ENCODE measurements at regions not wholly inside any gene's neighbourhood (a gene's known extent, or its start where the extent isn't known, plus 50 kb on each side); places are given as distances from the start of the nearest gene placed in this dataset.
"Not testable (repeated sequence)": the region's sequence is repeated elsewhere in the genome, so short reads cannot be mapped to it uniquely, and the experiment has no call there.

DNA sequence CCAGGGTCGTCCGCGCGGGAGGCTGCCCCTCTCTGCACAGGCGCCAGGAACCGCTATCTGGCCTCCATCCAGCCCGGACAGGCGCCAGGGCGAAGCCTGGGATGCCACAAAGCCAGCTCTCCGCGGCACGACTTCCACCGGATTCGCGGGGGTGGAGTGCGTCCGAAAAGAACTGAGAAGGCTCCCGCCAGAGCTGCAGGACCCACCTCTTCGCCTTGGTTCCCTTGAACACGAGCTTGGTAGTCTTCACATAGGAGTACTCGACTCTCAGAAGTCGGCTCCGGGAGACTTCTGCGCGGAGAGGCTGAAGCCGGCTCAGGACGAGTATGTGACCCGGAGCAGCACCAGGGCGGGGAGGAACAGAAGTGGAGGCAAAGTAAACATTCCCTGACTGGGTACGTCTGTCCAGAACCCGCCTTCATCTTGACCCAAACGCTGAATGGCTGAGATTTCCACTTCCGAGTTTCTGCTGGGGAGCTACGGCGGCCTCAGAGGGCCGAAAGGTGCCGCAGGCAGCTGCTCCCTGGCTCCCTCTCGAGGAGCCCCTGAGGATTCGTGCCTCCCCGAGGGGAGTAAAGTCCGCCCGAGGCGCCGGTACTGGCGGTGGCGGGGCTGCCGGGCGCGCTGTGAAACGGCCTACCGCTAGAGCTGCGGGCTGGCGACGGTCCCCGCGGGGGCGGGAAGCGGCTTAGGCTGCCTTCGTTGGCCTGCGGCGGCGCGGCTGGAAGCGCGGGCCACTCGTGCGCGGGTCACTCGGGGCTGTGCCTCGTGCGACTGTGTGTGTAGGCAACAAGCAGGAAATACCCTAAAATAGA lies 2654.9 kb upstream of the DEFB115 start:
- H3K36me3 ChIP-seq (ENCODE audit: insufficient read depth in 1 of 2, low read depth in 1 of 2); H3K27me3 ChIP-seq (ENCODE audit: insufficient read depth in 3 of 3, low read length in 2 of 3); H3K4me1 ChIP-seq; H3K9me3 ChIP-seq; intact Hi-C loops (cut with DNase I): not testable (repeated sequence)
- ATAC-seq (peak; percentile 90 to 100 (median 100)), DNase-seq (peak; percentile 80 to 89)
- peak overlapping the region; percentile 75 for H3K4me3 ChIP-seq
- TF ChIP-seq, protein P1, sequence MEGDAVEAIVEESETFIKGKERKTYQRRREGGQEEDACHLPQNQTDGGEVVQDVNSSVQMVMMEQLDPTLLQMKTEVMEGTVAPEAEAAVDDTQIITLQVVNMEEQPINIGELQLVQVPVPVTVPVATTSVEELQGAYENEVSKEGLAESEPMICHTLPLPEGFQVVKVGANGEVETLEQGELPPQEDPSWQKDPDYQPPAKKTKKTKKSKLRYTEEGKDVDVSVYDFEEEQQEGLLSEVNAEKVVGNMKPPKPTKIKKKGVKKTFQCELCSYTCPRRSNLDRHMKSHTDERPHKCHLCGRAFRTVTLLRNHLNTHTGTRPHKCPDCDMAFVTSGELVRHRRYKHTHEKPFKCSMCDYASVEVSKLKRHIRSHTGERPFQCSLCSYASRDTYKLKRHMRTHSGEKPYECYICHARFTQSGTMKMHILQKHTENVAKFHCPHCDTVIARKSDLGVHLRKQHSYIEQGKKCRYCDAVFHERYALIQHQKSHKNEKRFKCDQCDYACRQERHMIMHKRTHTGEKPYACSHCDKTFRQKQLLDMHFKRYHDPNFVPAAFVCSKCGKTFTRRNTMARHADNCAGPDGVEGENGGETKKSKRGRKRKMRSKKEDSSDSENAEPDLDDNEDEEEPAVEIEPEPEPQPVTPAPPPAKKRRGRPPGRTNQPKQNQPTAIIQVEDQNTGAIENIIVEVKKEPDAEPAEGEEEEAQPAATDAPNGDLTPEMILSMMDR (IDR thresholded peaks at IDR 0.05), result peak; percentile 52
- WGBS, 3 donors, result 2 to 9% (median 4%) methylated on average over 71 of the region's 71 CpGs
- H3K27ac ChIP-seq, result peak overlapping the region; percentile 63

DNA sequence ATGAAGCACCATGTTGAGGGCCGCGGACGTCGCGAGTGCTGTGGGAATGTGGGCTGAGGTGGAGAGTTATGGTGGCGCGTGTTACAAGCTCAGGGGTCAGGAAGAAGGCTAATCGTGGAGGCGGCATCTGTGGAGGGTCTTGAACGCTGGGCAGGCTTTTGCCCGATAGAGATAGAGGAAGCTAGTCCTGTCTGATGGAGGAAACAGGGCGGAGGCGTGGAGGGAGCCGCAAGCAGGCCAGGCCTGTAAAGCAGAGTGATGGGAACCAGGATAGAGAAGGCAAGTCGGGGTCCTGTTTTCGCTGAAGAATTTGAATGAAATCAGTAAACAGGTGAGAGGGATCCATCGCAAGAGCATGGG lies 2654.3 kb upstream of the DEFB115 start:
- H3K27ac ChIP-seq; ATAC-seq; H3K4me1 ChIP-seq; H3K27me3 ChIP-seq (ENCODE audit: insufficient read depth in 3 of 3, low read length in 2 of 3); H3K9me3 ChIP-seq; intact Hi-C loops (cut with DNase I); H3K36me3 ChIP-seq (ENCODE audit: insufficient read depth in 1 of 2, low read depth in 1 of 2); DNase-seq: not testable (repeated sequence)
- 66 to 70% (median 68%) methylated on average over 16 to 17 of the region's 17 CpGs for WGBS, 3 donors
- peak overlapping the region; percentile 75 for H3K4me3 ChIP-seq

DNA sequence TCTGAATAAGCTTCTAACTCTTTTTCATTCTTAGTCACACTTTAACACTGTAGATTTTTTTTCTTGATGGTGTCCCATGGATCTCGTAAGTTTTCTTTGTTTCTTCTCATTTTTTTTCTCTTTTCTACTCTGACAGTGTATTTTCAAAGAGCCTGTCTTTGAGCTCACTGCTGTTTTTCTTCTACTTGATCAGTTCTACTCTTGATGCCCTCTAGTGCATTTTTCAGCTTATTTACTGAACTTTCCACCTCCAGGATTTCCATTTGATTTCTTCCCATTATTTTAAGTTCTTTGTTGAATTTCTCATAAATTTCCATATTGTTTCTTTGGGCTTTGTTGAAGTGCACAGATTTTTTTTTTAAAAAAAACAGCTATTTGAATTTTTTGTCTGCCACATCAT lies 2641.1 kb upstream of the DEFB115 start:
- WGBS, 3 donors, result 27 to 52% (median 28%) methylated on average over 1 of the region's 1 CpG
- H3K27me3 ChIP-seq (ENCODE audit: insufficient read depth in 3 of 3, low read length in 2 of 3), result peaks cover 0 to 3% (median 0%) of the 10 kb centered on the region in 3 donors
- H3K27ac ChIP-seq, result no peak overlapping the region
- intact Hi-C loops (cut with DNase I), result no loop called here
- DNase-seq, result no peak
- TF ChIP-seq, protein P1 (IDR thresholded peaks at IDR 0.05), result no peak
- no peak overlapping the region for H3K4me3 ChIP-seq
- H3K4me1 ChIP-seq, result no peaks in the 10 kb centered on the region
- peaks cover 15% of the 10 kb centered on the region for H3K9me3 ChIP-seq
- no peaks in the 10 kb centered on the region for H3K36me3 ChIP-seq (ENCODE audit: insufficient read depth in 1 of 2, low read depth in 1 of 2)
- ATAC-seq, result no peak

DNA sequence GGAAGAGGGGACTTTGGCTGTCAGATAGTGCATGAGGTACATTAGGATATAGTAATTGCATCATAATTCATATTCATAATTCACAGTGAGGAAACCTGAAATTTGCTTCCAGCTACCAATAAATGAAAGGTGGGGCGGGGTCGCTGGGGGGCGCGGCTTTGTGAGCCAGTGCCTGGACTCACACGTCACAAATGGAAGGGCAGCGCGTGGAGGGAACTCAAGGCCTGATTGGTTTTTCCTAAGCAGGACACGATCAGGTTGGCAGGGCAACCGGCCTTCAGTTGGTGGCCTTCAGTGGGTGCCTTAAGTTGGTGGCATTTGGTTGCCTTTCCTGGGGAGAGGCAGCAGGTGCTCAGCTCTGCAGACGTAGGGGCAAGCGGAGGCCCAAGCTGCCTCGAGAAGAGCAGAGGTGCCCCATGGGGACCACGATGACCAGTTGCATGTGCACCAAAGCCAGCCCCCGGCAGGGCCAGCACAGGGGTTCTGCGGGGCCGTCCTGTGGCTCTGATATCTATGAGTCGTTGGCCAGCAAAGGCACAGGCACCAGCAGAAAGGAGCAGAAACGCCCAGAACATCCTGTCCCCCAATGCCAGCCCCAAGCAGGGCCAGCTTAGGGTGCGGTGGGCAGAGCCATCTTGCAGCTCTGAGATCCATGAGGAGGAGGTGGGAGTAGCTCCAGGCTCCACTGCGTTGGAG lies 2637.4 kb upstream of the DEFB115 start:
- DNase-seq; intact Hi-C loops (cut with DNase I); ATAC-seq; H3K27me3 ChIP-seq (ENCODE audit: insufficient read depth in 3 of 3, low read length in 2 of 3); H3K36me3 ChIP-seq (ENCODE audit: insufficient read depth in 1 of 2, low read depth in 1 of 2); H3K4me1 ChIP-seq; H3K9me3 ChIP-seq; H3K4me3 ChIP-seq; H3K27ac ChIP-seq: not testable (repeated sequence)
- WGBS, 3 donors, result 73 to 76% (median 76%) methylated on average over 19 to 20 of the region's 20 CpGs

DNA sequence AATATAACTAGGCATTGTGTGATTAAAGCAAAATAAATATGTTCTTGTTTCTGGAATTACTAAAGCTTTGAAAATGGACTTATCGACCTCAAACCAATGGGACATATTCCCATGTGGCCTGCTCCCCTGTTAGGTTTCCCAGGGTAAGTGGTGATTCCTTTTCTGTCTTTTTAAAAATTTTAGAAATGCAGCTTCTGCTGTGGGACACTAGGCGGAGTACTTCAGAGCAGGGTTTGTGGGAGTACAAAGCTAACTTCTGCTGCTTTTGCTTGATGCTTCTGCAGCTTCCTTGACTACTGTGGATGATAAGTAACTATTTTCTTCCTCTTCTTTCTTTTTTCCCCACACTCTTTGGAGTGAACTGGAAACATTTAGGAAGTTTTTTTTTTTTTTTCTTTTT lies 2632.4 kb upstream of the DEFB115 start:
- DNase-seq; H3K27me3 ChIP-seq (ENCODE audit: insufficient read depth in 3 of 3, low read length in 2 of 3); H3K9me3 ChIP-seq; H3K4me1 ChIP-seq; ATAC-seq; H3K36me3 ChIP-seq (ENCODE audit: insufficient read depth in 1 of 2, low read depth in 1 of 2); H3K4me3 ChIP-seq; H3K27ac ChIP-seq; intact Hi-C loops (cut with DNase I): not testable (repeated sequence)
- 48 to 60% (median 54%) methylated on average over 2 of the region's 2 CpGs for WGBS, 3 donors

DNA sequence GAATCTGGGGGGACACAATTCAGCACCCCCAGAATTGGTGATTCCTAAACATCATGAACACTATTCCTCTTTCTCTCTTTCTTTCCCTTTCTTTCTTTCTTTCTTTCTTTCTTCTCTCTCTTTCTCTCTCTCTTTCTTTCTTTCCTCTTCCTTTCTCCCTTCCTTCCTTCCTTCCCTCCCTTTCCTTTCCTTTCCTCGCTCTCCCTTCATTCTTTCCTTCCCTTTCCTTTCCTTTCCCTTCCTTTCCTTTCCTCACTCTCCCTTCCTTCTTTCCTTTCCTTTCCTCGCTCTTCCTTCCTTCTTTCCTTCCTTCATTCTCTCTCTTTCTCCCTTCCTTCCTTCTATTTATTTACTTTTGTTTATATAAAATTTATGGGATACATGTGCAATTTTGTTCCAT lies 2616.6 kb upstream of the DEFB115 start:
- intact Hi-C loops (cut with DNase I); ATAC-seq; H3K4me3 ChIP-seq; H3K36me3 ChIP-seq (ENCODE audit: insufficient read depth in 1 of 2, low read depth in 1 of 2); DNase-seq; H3K27me3 ChIP-seq (ENCODE audit: insufficient read depth in 3 of 3, low read length in 2 of 3); H3K9me3 ChIP-seq; H3K4me1 ChIP-seq; H3K27ac ChIP-seq: not testable (repeated sequence)
- 46 to 49% (median 47%) methylated on average over 2 of the region's 2 CpGs for WGBS, 3 donors

All from psoas muscle (tissue), 7 donors.